ENCODE measurements at regions not wholly inside any gene's neighbourhood (a gene's known extent, or its start where the extent isn't known, plus 50 kb on each side); places are given as distances from the start of the nearest gene placed in this dataset.
A peak's percentile ranks its signal among the peaks of the same experiment; 100 is the strongest.

DNA sequence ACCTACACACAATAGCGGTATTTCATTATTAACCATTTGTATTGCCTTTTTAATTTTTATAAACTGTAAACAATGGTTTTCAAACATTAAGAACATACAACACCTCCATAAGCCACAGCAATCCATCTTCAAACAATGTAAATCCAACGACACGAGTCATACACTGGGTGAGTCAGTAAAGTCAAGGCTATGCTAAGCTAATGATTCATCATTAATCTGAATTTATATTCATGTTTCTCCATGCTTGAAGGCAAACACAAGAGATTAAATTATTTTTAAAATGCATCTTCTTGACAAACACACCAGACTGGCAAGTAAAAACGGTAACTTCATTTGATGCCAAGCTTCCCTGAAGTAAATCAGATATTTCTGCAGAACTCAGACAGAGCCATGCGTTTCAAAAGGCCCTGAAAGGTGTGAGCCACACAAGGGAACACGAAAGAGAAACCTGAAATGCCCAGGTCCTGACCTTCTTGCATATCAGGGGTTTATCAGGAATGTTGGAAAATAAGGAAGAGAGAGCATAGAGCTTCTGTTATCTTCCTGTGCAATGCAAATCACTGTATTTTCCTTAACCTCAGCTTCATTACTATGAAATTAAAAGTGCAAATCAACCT lies 162.5 kb downstream of the ALDH8A1 start:
- Mint-ChIP-seq H3K27me3 (ENCODE audit: insufficient read depth, unreplicated experiment) (no peaks in the 10 kb centered on the region), H3K36me3 (ENCODE audit: insufficient read depth, unreplicated experiment) (no peaks in the 10 kb centered on the region), H3K27ac (ENCODE audit: low read depth, unreplicated experiment) (no peak overlapping the region), H3K4me1 (ENCODE audit: insufficient read depth, unreplicated experiment) (peaks cover 8% of the 10 kb centered on the region), H3K4me3 (ENCODE audit: unreplicated experiment) (no peak overlapping the region), H3K9me3 (ENCODE audit: unreplicated experiment) (peaks cover 22% of the 10 kb centered on the region)
- DNase-seq (ENCODE audit: unreplicated experiment): peak; percentile 51
- ChIA-PET POLR2A (interaction anchor here (0.7 to 1.0 kb wide), 3 partner anchors 122 to 616 kb away, joined by 3 read pairs; no protein-coding TSS in a partner anchor), CTCF (interaction anchor here (0.6 to 0.8 kb wide), 4 partner anchors 153 to 683 kb away, joined by 3 read pairs; no protein-coding TSS in a partner anchor)
- intact Hi-C loops (cut with micrococcal nuclease): no loop called here
- BruUV-seq (replicated peaks): no TSS peak
- TF ChIP-seq CTCF (IDR thresholded peaks at IDR 0.05; ENCODE audit: unreplicated experiment): no peak

GRCh38 chr6:134784336-134784735 lies 165.6 kb downstream of the ALDH8A1 start:
- Mint-ChIP-seq H3K9me3 (ENCODE audit: unreplicated experiment) (no peaks in the 10 kb centered on the region), H3K4me1 (ENCODE audit: insufficient read depth, unreplicated experiment) (peaks cover 8% of the 10 kb centered on the region), H3K27ac (ENCODE audit: low read depth, unreplicated experiment) (no peak overlapping the region), H3K36me3 (ENCODE audit: insufficient read depth, unreplicated experiment) (no peaks in the 10 kb centered on the region), H3K4me3 (ENCODE audit: unreplicated experiment) (no peak overlapping the region), H3K27me3 (ENCODE audit: insufficient read depth, unreplicated experiment) (no peaks in the 10 kb centered on the region)
- no peak for TF ChIP-seq CTCF (IDR thresholded peaks at IDR 0.05; ENCODE audit: unreplicated experiment)
- BruUV-seq (replicated peaks): no TSS peak
- DNase-seq (ENCODE audit: unreplicated experiment): no peak
- ChIA-PET POLR2A (interaction anchor here (1.0 kb wide), 1 partner anchor 22 kb away, joined by 3 read pairs; no protein-coding TSS in a partner anchor), CTCF (interaction anchor here (0.7 kb wide), 1 partner anchor 628 kb away, joined by 3 read pairs; no protein-coding TSS in a partner anchor)
- intact Hi-C loops (cut with micrococcal nuclease): no loop called here

DNA sequence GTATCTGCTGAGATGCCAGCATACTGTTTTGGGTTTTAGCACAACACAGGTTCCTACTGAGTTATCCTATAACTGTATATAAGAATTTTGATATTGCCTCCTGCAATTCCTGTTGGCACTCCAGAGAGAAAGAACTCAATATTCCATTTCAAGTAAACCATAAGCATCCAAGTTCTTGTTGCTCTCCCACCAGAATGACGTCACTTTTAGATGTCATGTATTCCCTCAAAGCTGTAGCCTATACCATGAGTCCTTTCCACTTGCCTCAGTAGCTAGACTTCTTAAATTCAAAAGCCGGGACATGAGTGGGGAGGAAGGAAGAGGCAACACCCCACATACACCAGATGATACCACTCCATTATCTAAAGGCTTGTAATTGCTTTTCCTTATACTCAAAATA lies 171.5 kb downstream of the ALDH8A1 start:
- CTCF ChIA-PET: interaction anchor here (0.6 kb wide), 1 partner anchor 585 kb away, joined by 3 read pairs; no protein-coding TSS in a partner anchor
- POLR2A ChIA-PET: no interaction called here
- no peak for DNase-seq (ENCODE audit: unreplicated experiment)
- Mint-ChIP-seq H3K36me3 (ENCODE audit: insufficient read depth, unreplicated experiment) (no peaks in the 10 kb centered on the region), H3K4me1 (ENCODE audit: insufficient read depth, unreplicated experiment) (no peaks in the 10 kb centered on the region), H3K9me3 (ENCODE audit: unreplicated experiment) (no peaks in the 10 kb centered on the region), H3K4me3 (ENCODE audit: unreplicated experiment) (no peak overlapping the region), H3K27ac (ENCODE audit: low read depth, unreplicated experiment) (no peak overlapping the region), H3K27me3 (ENCODE audit: insufficient read depth, unreplicated experiment) (no peaks in the 10 kb centered on the region)
- no TSS peak for BruUV-seq (replicated peaks)
- TF ChIP-seq CTCF (IDR thresholded peaks at IDR 0.05; ENCODE audit: unreplicated experiment): no peak
- intact Hi-C loops (cut with micrococcal nuclease): no loop called here

- no peak overlapping the region for H3K4me3 Mint-ChIP-seq (ENCODE audit: unreplicated experiment)
- H3K27me3 Mint-ChIP-seq (ENCODE audit: insufficient read depth, unreplicated experiment): no peaks in the 10 kb centered on the region
- ChIA-PET POLR2A (interaction anchor here (1.1 kb wide), 1 partner anchor 60 kb away, joined by 3 read pairs; no protein-coding TSS in a partner anchor), CTCF (interaction anchor here (0.7 kb wide), 1 partner anchor 33 kb away, joined by 3 read pairs; no protein-coding TSS in a partner anchor)
- no peak for TF ChIP-seq CTCF (IDR thresholded peaks at IDR 0.05; ENCODE audit: unreplicated experiment)
- no peaks in the 10 kb centered on the region for H3K4me1 Mint-ChIP-seq (ENCODE audit: insufficient read depth, unreplicated experiment)
- H3K36me3 Mint-ChIP-seq (ENCODE audit: insufficient read depth, unreplicated experiment): no peaks in the 10 kb centered on the region
- peak; percentile 7 for DNase-seq (ENCODE audit: unreplicated experiment)
- intact Hi-C loops (cut with micrococcal nuclease): no loop called here
- no peaks in the 10 kb centered on the region for H3K9me3 Mint-ChIP-seq (ENCODE audit: unreplicated experiment)
- H3K27ac Mint-ChIP-seq (ENCODE audit: low read depth, unreplicated experiment): no peak overlapping the region
- no TSS peak for BruUV-seq (replicated peaks)
These were observed 175.7 kb downstream of the ALDH8A1 start for GRCh38 chr6:134774201-134774638.

Measured in MCF 10A (cell line).